ENCODE measurements at regions not wholly inside any gene's neighbourhood (a gene's known extent, or its start where the extent isn't known, plus 50 kb on each side); places are given as distances from the start of the nearest gene placed in this dataset.

GRCh38 chr3:95645291-95645690 is 1169.1 kb upstream of the EPHA6 start:
- no peak for DNase-seq (ENCODE audit: low spot score)
- Mint-ChIP-seq H3K36me3 (peaks cover 35% of the 10 kb centered on the region), H3K4me3 (no peak overlapping the region), H3K27me3 (ENCODE audit: low read depth) (no peaks in the 10 kb centered on the region; the same call in 1 of the 2 replicates), H3K4me1 (no peaks in the 10 kb centered on the region), H3K9me3 (peaks cover 70% of the 10 kb centered on the region), H3K27ac (no peak overlapping the region)
- TF ChIP-seq CBFB (CRISPR knock-in tag; IDR thresholded peaks at IDR 0.05; ENCODE audit: low read depth) = no peak
- TF ChIP-seq ETV6 (CRISPR knock-in tag; IDR thresholded peaks at IDR 0.05) = no peak
- TF ChIP-seq ATF1 (CRISPR knock-in tag; IDR thresholded peaks at IDR 0.05) = no peak
- no peak for TF ChIP-seq EMX1 (CRISPR knock-in tag; IDR thresholded peaks at IDR 0.05)
- TF ChIP-seq RELA (CRISPR knock-in tag; IDR thresholded peaks at IDR 0.05; ENCODE audit: borderline replicate concordance) = no peak
- POLR2A ChIA-PET = no interaction called here
- CTCF ChIA-PET = no interaction called here
- no peak for ATAC-seq

- H3K27ac Mint-ChIP-seq = no peak overlapping the region
- DNase-seq (ENCODE audit: low spot score) = no peak
- no peaks in the 10 kb centered on the region; the same call in 1 of the 2 replicates for H3K27me3 Mint-ChIP-seq (ENCODE audit: low read depth)
- no peak for ATAC-seq
- peaks cover 31% of the 10 kb centered on the region for H3K9me3 Mint-ChIP-seq
- H3K4me1 Mint-ChIP-seq = no peaks in the 10 kb centered on the region
- POLR2A ChIA-PET = no interaction called here
- CTCF ChIA-PET = no interaction called here
- TF ChIP-seq ZNF219 (CRISPR knock-in tag; IDR thresholded peaks at IDR 0.05; ENCODE audit: borderline replicate concordance) (no peak), HMGA2 (CRISPR knock-in tag; IDR thresholded peaks at IDR 0.05) (no peak), USF2 (CRISPR knock-in tag; IDR thresholded peaks at IDR 0.05) (no peak), FOXK1 (CRISPR knock-in tag; IDR thresholded peaks at IDR 0.05) (no peak), RORB (CRISPR knock-in tag; IDR thresholded peaks at IDR 0.05) (no peak), ATF1 (CRISPR knock-in tag; IDR thresholded peaks at IDR 0.05) (no peak), ZNF317 (CRISPR knock-in tag; IDR thresholded peaks at IDR 0.05; ENCODE audit: borderline replicate concordance, low read depth) (no peak), SOX15 (CRISPR knock-in tag; IDR thresholded peaks at IDR 0.05) (no peak), MAX (CRISPR knock-in tag; IDR thresholded peaks at IDR 0.05) (no peak), NR2C2 (CRISPR knock-in tag; IDR thresholded peaks at IDR 0.05) (no peak), MXD4 (CRISPR knock-in tag; IDR thresholded peaks at IDR 0.05; ENCODE audit: borderline replicate concordance) (no peak)
- TF ChIP-seq, protein P1, sequence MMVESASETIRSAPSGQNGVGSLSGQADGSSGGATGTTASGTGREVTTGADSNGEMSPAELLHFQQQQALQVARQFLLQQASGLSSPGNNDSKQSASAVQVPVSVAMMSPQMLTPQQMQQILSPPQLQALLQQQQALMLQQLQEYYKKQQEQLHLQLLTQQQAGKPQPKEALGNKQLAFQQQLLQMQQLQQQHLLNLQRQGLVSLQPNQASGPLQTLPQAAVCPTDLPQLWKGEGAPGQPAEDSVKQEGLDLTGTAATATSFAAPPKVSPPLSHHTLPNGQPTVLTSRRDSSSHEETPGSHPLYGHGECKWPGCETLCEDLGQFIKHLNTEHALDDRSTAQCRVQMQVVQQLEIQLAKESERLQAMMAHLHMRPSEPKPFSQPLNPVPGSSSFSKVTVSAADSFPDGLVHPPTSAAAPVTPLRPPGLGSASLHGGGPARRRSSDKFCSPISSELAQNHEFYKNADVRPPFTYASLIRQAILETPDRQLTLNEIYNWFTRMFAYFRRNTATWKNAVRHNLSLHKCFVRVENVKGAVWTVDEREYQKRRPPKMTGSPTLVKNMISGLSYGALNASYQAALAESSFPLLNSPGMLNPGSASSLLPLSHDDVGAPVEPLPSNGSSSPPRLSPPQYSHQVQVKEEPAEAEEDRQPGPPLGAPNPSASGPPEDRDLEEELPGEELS (CRISPR knock-in tag; IDR thresholded peaks at IDR 0.05) = no peak
- TF ChIP-seq, protein P2, sequence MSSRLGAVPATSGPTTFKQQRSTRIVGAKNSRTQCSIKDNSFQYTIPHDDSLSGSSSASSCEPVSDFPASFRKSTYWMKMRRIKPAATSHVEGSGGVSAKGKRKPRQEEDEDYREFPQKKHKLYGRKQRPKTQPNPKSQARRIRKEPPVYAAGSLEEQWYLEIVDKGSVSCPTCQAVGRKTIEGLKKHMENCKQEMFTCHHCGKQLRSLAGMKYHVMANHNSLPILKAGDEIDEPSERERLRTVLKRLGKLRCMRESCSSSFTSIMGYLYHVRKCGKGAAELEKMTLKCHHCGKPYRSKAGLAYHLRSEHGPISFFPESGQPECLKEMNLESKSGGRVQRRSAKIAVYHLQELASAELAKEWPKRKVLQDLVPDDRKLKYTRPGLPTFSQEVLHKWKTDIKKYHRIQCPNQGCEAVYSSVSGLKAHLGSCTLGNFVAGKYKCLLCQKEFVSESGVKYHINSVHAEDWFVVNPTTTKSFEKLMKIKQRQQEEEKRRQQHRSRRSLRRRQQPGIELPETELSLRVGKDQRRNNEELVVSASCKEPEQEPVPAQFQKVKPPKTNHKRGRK (CRISPR knock-in tag; IDR thresholded peaks at IDR 0.05; ENCODE audit: borderline replicate concordance) = no peak
- H3K36me3 Mint-ChIP-seq = peaks cover 16% of the 10 kb centered on the region; the same call in 1 of the 2 replicates
- no peak overlapping the region for H3K4me3 Mint-ChIP-seq
Observed at GRCh38 chr3:95654570-95655362, 1159.6 kb upstream of the EPHA6 start.

- Mint-ChIP-seq H3K4me1 (no peaks in the 10 kb centered on the region), H3K36me3 (peaks cover 10% of the 10 kb centered on the region; the same call in 1 of the 2 replicates), H3K9me3 (peaks cover 33% of the 10 kb centered on the region), H3K27me3 (ENCODE audit: low read depth) (no peaks in the 10 kb centered on the region), H3K27ac (no peak overlapping the region), H3K4me3 (no peak overlapping the region)
- ATAC-seq (no peak), DNase-seq (ENCODE audit: low spot score) (no peak)
- POLR2A ChIA-PET = no interaction called here
- CTCF ChIA-PET = no interaction called here
- TF ChIP-seq OVOL2 (CRISPR knock-in tag; IDR thresholded peaks at IDR 0.05; ENCODE audit: borderline replicate concordance) (no peak), FOXP1 (CRISPR knock-in tag; IDR thresholded peaks at IDR 0.05; ENCODE audit: borderline replicate concordance) (no peak), CDX4 (CRISPR knock-in tag; IDR thresholded peaks at IDR 0.05; ENCODE audit: borderline replicate concordance) (no peak), NR2C2 (CRISPR knock-in tag; IDR thresholded peaks at IDR 0.05) (no peak), ZNF263 (CRISPR knock-in tag; IDR thresholded peaks at IDR 0.05; ENCODE audit: low read depth) (no peak), ZNF416 (CRISPR knock-in tag; IDR thresholded peaks at IDR 0.05) (no peak), USF1 (CRISPR knock-in tag; IDR thresholded peaks at IDR 0.05) (no peak), JUN (CRISPR knock-in tag; IDR thresholded peaks at IDR 0.05) (no peak), ELF4 (CRISPR knock-in tag; IDR thresholded peaks at IDR 0.05; ENCODE audit: low read depth) (no peak)
Observed at GRCh38 chr3:95655363-95655986, 1158.9 kb upstream of the EPHA6 start.

Data from WTC11 (cell line).